Activated CD4-positive, alpha-beta memory T cell treated with anti-CD3 and anti-CD28 coated beads, Interleukin-2, amount 10 ng/mL, durations not matched to agents 7 days and 5 days (primary cell): ENCODE measurements at regions not wholly inside any gene's neighbourhood (a gene's known extent, or its start where the extent isn't known, plus 50 kb on each side); places are given as distances from the start of the nearest gene placed in this dataset.
"Not testable (repeated sequence)": the region's sequence is repeated elsewhere in the genome, so short reads cannot be mapped to it uniquely, and the experiment has no call there.

Source experiments
- CTCF ChIA-PET: fragments of 350-600 bp; sonication (Branson Sonifier 250); formaldehyde crosslinking; loops from one replicate; lab custom pipeline; 2021; ENCODE audit warnings: antibody characterized with exemption, inconsistent platforms; lab: Charles Lee
- POLR2A ChIA-PET: fragments of 350-600 bp; sonication (Branson Sonifier 250); formaldehyde crosslinking; loops from one replicate; lab custom pipeline; 2021; ENCODE audit warnings: antibody characterized with exemption; lab: Charles Lee
- DNase-seq: peaks from one replicate; pipeline ENCODE4 v3.0.0-alpha.2; 2020
- H3K27ac Mint-ChIP-seq: one replicate; pipeline ENCODE4 v1.8.0; 2021; ENCODE audit warnings: mild to moderate bottlenecking, mixed read lengths
- H3K27me3 Mint-ChIP-seq: one replicate; pipeline ENCODE4 v1.8.0; 2021; ENCODE audit warnings: mixed read lengths
- H3K36me3 Mint-ChIP-seq: one replicate; pipeline ENCODE4 v1.8.0; 2021; ENCODE audit warnings: low read depth, mixed read lengths
- H3K4me1 Mint-ChIP-seq: one replicate; pipeline ENCODE4 v1.8.0; 2021; ENCODE audit warnings: mixed read lengths
- H3K4me3 Mint-ChIP-seq: one replicate; pipeline ENCODE4 v1.8.0; 2021; ENCODE audit warnings: mild to moderate bottlenecking, mixed read lengths
- H3K9me3 Mint-ChIP-seq: one replicate; pipeline ENCODE4 v1.8.0; 2021; ENCODE audit warnings: mixed read lengths

DNA sequence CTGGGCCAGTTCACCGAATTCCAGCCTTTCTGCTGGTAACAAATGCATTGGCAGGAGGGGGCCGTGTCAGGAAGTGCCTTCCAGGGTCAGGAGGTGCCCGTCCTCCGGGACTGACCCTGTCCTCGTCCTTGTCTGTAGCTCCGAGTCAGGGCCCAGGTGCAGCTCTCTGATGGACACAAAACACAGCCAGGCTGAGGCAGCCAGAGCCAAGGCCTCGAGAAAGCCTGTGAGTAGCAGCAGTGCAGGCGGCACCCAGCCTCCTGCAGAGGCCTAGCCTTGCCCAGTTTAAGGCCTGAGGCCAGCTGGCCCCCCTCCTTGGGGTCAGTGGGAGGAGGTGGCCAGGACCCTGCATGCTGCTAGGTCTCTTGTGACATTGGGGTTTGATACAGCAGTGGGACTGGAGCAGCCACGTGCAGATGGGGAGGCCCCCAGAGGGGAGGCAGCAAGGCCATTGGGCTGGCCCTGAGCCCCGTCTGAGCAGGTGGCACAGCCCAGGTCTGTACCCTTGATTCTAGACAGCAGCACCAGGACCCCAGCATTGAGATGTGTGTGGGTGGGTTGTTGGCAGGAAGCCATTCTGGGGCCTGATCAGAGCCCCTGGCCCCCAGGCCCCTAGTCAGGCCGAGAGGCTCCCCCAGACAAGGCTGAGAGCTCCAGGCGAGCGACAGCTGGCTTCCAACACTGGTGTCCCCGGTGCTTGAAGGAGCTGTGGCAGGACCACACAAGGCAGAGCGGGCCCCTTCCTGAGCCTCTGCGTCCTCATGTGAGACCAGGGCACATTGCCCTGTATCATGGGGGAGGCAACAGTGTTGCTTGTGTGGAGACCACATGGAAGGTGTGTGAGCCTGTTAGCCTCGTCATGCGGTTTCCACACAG lies 196.9 kb downstream of the LIPI start:
- H3K4me3 Mint-ChIP-seq, H3K4me1 Mint-ChIP-seq, H3K27me3 Mint-ChIP-seq, CTCF ChIA-PET, H3K27ac Mint-ChIP-seq, H3K36me3 Mint-ChIP-seq, DNase-seq, POLR2A ChIA-PET, H3K9me3 Mint-ChIP-seq: not testable (repeated sequence)

DNA sequence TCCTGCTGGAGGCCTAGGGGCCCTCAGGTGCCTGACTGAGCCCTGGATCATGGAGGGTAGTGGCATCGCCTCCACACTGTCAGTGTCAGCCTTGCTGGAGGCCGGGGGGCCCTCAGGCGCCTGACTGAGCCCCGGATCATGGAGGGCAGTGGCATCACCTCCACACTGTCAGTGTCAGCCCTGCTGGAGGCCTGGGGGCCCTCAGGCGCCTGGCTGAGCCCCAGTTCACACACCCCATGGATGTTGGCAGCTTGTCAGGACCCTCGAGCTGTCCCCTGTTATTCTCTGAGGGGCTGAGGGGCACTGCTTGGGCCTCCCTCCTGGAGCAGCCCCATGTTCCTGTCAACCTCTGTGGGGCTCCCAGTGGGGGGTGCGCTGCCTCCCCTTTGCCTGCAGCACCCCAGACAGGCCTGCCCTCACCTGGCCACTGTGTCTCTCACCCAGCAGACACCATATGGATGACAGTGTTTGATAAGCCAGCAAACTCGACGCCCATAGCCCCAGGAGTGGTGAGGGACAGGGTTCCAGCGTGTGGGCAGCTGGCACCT lies 197.6 kb downstream of the LIPI start:
- Mint-ChIP-seq H3K4me3 (no peak overlapping the region), H3K36me3 (no peaks in the 10 kb centered on the region), H3K27ac (no peak overlapping the region), H3K27me3 (no peaks in the 10 kb centered on the region), H3K4me1 (no peaks in the 10 kb centered on the region), H3K9me3 (no peaks in the 10 kb centered on the region)
- DNase-seq: no peak
- ChIA-PET CTCF (no interaction called here), POLR2A (no interaction called here)

DNA sequence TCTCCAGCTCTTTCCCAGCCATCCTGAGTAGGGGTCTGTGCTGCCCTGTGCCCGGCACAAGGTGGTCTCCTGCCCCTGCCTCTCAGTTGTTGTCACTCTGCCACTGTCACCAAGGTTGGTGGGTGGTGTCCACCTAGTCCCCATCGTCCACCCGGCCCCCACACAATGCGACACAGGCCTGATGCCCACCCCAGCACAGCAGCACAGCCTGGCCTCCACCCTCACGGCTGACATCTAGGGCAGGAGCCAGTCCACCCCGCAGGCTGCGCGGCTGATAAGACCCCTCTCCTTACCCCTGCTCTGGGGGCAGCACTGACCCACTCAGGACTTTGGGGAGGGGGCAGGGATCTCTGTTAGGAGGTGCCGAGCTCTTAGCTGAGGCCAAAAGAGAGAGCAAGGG lies 198.3 kb downstream of the LIPI start:
- ChIA-PET CTCF (no interaction called here), POLR2A (no interaction called here)

DNA sequence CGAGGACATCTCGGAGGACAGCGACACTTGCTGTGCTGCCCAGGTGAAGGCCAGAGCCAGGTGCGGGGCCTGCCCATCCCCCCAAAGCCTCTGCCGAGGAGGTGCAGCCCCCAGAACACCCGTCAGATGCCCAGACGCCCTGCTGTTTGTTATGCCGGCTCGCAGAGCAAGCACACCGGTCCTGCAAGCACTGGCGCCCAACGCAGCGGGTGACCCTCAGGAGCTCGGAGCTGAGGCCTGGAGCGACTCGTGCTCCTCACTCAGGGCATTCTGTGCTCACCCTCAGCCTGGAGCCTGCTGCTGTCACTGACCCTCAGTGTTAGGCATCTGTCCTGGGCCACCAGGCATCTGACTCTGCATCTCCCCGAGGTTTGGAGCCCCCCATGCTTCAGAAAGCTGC lies 199.0 kb downstream of the LIPI start:
- H3K36me3 Mint-ChIP-seq, POLR2A ChIA-PET, H3K4me3 Mint-ChIP-seq, H3K9me3 Mint-ChIP-seq, DNase-seq, H3K27me3 Mint-ChIP-seq, CTCF ChIA-PET, H3K27ac Mint-ChIP-seq, H3K4me1 Mint-ChIP-seq: not testable (repeated sequence)

More for the DNA sequence above, 198.3 kb downstream of the LIPI start:
- Mint-ChIP-seq H3K9me3 (no peaks in the 10 kb centered on the region), H3K4me3 (no peak overlapping the region), H3K27me3 (no peaks in the 10 kb centered on the region), H3K36me3 (no peaks in the 10 kb centered on the region), H3K27ac (no peak overlapping the region), H3K4me1 (no peaks in the 10 kb centered on the region)
- DNase-seq: no peak

DNA sequence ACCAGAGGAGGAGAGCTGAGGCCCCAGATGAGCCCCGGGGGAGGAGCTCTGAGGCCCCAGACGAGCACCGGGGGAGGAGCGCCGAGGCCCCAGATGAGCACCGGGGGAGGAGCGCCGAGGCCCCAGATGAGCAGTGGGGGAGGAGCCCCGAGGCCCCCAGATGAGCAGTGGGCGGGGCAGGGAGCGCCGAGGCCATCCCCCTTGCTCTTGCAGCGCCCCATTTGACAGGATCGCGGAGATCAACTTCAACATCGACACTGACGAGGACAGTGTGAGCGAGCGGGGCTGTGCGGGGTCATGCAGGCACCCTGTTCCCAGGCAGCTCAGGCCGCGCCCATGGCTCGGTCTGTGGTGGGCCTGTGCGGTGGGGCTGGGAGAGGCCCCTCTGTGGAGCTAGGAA lies 199.6 kb downstream of the LIPI start:
- H3K27me3 Mint-ChIP-seq, CTCF ChIA-PET, H3K36me3 Mint-ChIP-seq, POLR2A ChIA-PET, H3K4me3 Mint-ChIP-seq, H3K27ac Mint-ChIP-seq, H3K9me3 Mint-ChIP-seq, H3K4me1 Mint-ChIP-seq, DNase-seq: not testable (repeated sequence)

DNA sequence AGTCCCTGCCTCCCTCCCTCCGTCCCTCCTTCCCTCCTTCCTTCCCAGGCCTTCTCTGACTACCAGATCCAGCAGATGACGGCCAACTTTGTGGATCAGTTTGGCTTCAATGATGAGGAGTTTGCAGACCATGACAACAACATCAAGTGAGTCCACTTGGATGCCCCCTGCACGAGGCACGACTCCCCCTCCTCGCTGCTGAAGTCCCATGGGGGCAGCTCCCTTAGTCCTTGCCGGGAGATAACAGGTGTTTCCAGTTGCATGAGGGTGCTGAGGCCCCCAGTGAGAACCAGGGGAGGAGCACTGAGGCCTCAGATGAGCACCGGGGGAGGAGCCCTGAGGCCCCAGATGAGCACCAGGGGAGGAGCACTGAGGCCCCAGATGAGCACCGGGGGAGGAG lies 200.0 kb downstream of the LIPI start:
- POLR2A ChIA-PET: no interaction called here
- no peaks in the 10 kb centered on the region for H3K9me3 Mint-ChIP-seq

DNA sequence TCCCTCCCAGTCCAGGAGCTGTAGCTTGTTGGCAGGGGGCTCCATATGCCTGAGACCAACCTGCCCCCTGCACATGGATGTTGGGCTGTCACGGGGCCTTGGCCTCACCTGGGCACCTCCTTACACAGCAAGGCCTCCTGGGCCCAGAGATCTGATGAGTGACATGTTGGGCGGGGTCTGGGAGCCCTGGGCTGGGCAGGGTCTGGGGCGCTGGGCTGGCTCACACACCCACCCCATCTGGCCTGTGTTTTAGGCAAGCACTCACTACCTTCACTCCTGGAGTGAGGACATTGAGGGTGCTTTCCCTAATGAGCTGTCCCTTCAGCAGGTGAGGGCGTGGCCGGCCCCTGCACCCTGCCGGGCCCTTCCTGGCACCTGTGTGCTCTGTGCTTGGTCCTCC lies 200.8 kb downstream of the LIPI start:
- H3K27me3 Mint-ChIP-seq, POLR2A ChIA-PET, H3K4me3 Mint-ChIP-seq, H3K27ac Mint-ChIP-seq, H3K36me3 Mint-ChIP-seq, CTCF ChIA-PET, H3K9me3 Mint-ChIP-seq, DNase-seq, H3K4me1 Mint-ChIP-seq: not testable (repeated sequence)

More for the DNA sequence above, 200.0 kb downstream of the LIPI start:
- H3K27me3 Mint-ChIP-seq: no peaks in the 10 kb centered on the region
- CTCF ChIA-PET: no interaction called here
- no peak overlapping the region for H3K4me3 Mint-ChIP-seq
- no peak overlapping the region for H3K27ac Mint-ChIP-seq
- H3K4me1 Mint-ChIP-seq: no peaks in the 10 kb centered on the region
- no peak for DNase-seq
- no peaks in the 10 kb centered on the region for H3K36me3 Mint-ChIP-seq

DNA sequence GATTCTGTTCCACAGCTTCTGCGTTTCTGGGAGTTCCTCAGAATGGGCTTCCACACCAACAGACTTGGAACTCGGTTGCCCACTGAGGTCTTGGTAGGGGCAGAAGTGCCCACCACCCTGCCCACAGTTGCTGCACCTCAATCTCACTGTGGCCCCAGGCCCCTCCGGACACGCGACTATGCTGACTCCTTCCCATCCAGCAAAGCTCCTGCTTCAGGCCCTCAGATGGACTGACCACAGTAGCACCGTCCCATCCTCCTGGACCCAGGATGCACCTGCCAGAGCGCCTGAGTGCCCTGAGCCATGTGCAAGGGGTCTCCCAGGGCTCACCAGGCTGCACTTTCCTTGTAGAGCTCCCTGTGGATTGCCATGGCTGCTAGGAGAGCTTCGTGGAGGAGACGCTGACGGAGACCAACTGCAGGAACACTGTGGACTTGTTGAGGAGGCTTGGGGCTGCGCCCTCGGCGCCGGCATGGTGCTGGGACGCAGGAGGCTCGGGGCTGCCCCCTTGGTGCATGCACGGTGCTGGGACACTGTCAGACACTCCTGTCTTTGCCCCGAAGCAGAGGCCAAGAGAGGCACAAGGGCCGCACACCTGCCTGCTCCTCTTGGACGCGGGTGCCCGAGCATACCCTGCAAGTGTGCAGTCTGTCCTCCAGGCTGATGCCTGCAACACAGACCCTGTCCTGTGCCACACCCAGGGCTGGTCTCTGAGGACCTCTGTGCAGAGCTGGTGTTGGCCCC lies 201.3 kb downstream of the LIPI start:
- POLR2A ChIA-PET, H3K9me3 Mint-ChIP-seq, H3K27ac Mint-ChIP-seq, DNase-seq, H3K4me1 Mint-ChIP-seq, H3K4me3 Mint-ChIP-seq, H3K27me3 Mint-ChIP-seq, CTCF ChIA-PET, H3K36me3 Mint-ChIP-seq: not testable (repeated sequence)

DNA sequence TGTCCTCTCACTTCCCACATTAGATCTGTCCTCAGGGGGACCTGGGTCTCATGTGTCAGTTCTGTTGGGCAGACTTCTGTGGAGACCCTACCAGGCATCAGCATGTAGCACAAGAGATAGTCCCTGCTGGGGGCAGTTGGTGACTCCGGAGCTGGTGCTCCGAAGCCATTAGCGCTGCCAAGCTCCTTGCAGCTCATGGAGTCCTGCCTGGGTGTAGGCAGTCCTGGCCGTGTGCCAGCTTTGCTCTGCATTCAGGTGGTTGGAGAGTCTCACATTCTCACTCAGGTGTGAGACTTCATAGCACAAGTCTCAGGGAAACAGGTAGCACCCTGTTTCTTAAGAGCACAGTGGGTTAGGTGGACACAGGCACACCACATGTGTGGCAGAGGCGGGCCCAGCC lies 202.3 kb downstream of the LIPI start:
- H3K27ac Mint-ChIP-seq, H3K27me3 Mint-ChIP-seq, CTCF ChIA-PET, H3K9me3 Mint-ChIP-seq, DNase-seq, H3K36me3 Mint-ChIP-seq, H3K4me1 Mint-ChIP-seq, POLR2A ChIA-PET, H3K4me3 Mint-ChIP-seq: not testable (repeated sequence)

DNA sequence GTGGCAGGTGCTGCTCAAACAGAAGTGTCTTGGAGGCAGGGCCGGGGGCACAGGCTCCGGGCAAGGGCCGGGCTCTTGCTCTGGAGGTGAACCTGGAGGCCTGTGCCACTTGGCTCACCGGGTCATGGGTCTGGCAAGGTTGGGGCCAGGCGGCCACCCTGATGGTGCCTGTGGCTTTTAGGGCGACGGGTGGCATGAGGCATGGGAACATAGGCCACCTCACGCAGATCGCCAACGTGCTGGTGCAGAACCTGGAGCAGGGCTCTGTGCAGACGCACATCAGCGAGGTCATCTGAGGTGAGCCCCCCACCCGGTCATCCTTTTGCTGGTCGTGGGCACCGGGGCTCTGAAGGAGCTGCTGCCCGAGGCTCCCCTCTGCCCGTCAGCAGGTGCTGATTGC lies 202.7 kb downstream of the LIPI start:
- DNase-seq, H3K9me3 Mint-ChIP-seq, H3K27me3 Mint-ChIP-seq, POLR2A ChIA-PET, H3K4me1 Mint-ChIP-seq, H3K27ac Mint-ChIP-seq, H3K36me3 Mint-ChIP-seq, H3K4me3 Mint-ChIP-seq, CTCF ChIA-PET: not testable (repeated sequence)

DNA sequence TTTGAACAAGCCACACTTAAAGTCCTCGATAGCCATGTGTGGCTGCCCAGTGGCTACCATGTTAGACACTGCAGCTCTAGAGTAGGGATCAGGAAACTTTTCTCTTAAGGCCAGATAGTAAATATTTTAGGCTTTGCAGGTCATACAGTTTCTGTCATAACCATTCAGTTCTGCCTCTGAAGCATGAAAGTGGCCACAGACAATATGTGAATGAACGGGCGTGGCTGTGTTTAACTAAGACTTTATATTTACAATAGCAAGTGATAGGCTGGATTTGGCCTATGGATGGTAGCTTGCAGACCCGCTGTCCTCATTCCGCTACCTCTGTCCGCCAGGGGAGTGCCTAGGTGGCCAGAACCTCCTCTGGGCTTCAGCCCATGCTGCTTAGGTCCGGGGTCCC lies 204.6 kb downstream of the LIPI start:
- H3K36me3 Mint-ChIP-seq, DNase-seq, H3K27ac Mint-ChIP-seq, H3K4me3 Mint-ChIP-seq, CTCF ChIA-PET, H3K9me3 Mint-ChIP-seq, H3K27me3 Mint-ChIP-seq, POLR2A ChIA-PET, H3K4me1 Mint-ChIP-seq: not testable (repeated sequence)

DNA sequence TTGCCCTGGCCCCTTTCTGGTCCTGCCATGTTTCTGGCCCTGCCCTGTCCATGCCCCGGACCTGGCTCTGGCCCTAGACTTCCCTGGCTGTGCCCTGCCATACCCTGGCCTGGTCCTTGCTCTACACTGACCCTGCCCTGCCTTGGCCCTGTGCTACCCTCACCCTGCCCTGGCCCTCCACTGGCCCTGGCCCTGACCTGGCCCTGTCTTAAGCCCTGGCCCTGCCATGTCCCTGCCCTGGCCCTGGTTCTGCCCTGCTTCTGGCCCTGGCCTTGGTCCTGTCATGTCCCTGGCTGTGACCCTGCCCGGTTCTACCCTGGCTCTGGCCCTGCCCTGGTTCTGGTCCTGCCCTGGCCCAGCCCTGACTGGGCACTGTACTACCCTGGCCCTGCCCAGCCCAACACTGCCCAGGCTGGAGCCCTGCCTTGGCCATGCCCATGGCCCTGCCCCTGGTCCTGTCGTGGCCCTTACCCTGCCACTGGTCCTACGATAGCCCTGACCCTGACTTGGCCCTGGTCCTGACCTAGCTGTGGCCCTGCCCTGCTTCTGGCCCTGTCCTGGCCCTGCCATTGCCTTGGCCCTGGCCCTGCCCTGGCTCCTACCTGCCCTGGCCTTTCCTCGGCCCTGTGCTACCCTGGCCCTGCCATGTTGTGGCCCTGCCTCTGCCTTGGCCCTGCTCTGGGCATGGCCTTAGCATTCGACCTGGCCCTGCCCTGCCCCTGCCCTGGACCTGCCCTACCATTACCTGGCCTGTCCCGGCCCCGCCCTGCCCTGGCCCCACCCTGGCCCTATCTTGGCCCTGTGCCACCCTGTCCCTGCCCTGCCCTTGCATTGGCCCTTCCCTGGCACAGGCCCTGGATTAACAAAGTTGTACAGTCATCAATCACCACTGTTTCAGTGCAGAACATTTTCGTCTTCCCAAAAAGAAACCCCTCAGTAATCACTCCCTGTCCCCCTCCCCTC lies 223.5 kb downstream of the LIPI start:
- DNase-seq, H3K27ac Mint-ChIP-seq, H3K27me3 Mint-ChIP-seq, POLR2A ChIA-PET, H3K9me3 Mint-ChIP-seq, H3K36me3 Mint-ChIP-seq, H3K4me3 Mint-ChIP-seq, CTCF ChIA-PET, H3K4me1 Mint-ChIP-seq: not testable (repeated sequence)
